GM08714 (cell line): ENCODE measurements at regions not wholly inside any gene's neighbourhood (a gene's known extent, or its start where the extent isn't known, plus 50 kb on each side); places are given as distances from the start of the nearest gene placed in this dataset.
"Not testable (repeated sequence)": the region's sequence is repeated elsewhere in the genome, so short reads cannot be mapped to it uniquely, and the experiment has no call there.

Source experiments
- H3K4me3 ChIP-seq: fragments of 200-500 bp; sonication (Bioruptor generic); 2 replicates; pipeline ENCODE4 v1.5.1; 2014; ENCODE audit warnings: mild to moderate bottlenecking, low read length, inconsistent platforms
- ZNF274 ChIP-seq: IDR thresholded peaks from 2 replicates; pipeline ENCODE4 v1.6.1; 2012; ENCODE audit warnings: mild to moderate bottlenecking, low read depth, low read length

- TF ChIP-seq ZNF274: no peak
- no peak overlapping the region for H3K4me3 ChIP-seq
Observed at GRCh38 chr2:142426064-142426463, 295.2 kb upstream of the LRP1B start.

- TF ChIP-seq ZNF274: no peak
- H3K4me3 ChIP-seq: no peak overlapping the region
Observed at GRCh38 chr2:142425551-142425950, 294.7 kb upstream of the LRP1B start.

- no peak overlapping the region for H3K4me3 ChIP-seq
- no peak for TF ChIP-seq ZNF274
Observed at GRCh38 chr2:142423603-142424002, 292.8 kb upstream of the LRP1B start.

GRCh38 chr2:142422769-142423168, 292.0 kb upstream of the LRP1B start:
- TF ChIP-seq ZNF274: no peak
- no peak overlapping the region for H3K4me3 ChIP-seq

GRCh38 chr2:142422041-142422440, 291.2 kb upstream of the LRP1B start:
- no peak for TF ChIP-seq ZNF274
- H3K4me3 ChIP-seq: no peak overlapping the region

GRCh38 chr2:142418699-142419098, 287.9 kb upstream of the LRP1B start:
- H3K4me3 ChIP-seq: not testable (repeated sequence)

- no peak overlapping the region for H3K4me3 ChIP-seq
- TF ChIP-seq ZNF274: no peak
Observed at GRCh38 chr2:142416996-142417395, 286.2 kb upstream of the LRP1B start.

GRCh38 chr2:142415461-142415860, 284.6 kb upstream of the LRP1B start:
- H3K4me3 ChIP-seq: no peak overlapping the region
- no peak for TF ChIP-seq ZNF274

- no peak for TF ChIP-seq ZNF274
Observed at GRCh38 chr2:142398212-142398611, 267.4 kb upstream of the LRP1B start.

GRCh38 chr2:142395291-142395690, 264.5 kb upstream of the LRP1B start:
- no peak overlapping the region for H3K4me3 ChIP-seq
- no peak for TF ChIP-seq ZNF274

More at GRCh38 chr2:142398212-142398611, 267.4 kb upstream of the LRP1B start:
- H3K4me3 ChIP-seq: no peak overlapping the region

GRCh38 chr2:142380372-142380771, 249.6 kb upstream of the LRP1B start:
- no peak for TF ChIP-seq ZNF274
- no peak overlapping the region for H3K4me3 ChIP-seq

- H3K4me3 ChIP-seq: not testable (repeated sequence)
Observed at GRCh38 chr2:142362069-142362468, 231.3 kb upstream of the LRP1B start.

- no peak overlapping the region for H3K4me3 ChIP-seq
- TF ChIP-seq ZNF274: no peak
Observed at GRCh38 chr2:142347751-142348150, 216.9 kb upstream of the LRP1B start.

GRCh38 chr2:142339261-142339660, 208.4 kb upstream of the LRP1B start:
- no peak for TF ChIP-seq ZNF274

GRCh38 chr2:142332196-142332595, 201.4 kb upstream of the LRP1B start:
- TF ChIP-seq ZNF274: no peak
- H3K4me3 ChIP-seq: no peak overlapping the region

More at GRCh38 chr2:142339261-142339660, 208.4 kb upstream of the LRP1B start:
- no peak overlapping the region for H3K4me3 ChIP-seq

- H3K4me3 ChIP-seq: no peak overlapping the region
- no peak for TF ChIP-seq ZNF274
Observed at GRCh38 chr2:142330458-142330857, 199.6 kb upstream of the LRP1B start.

GRCh38 chr2:142325870-142326269, 195.1 kb upstream of the LRP1B start:
- no peak for TF ChIP-seq ZNF274
- no peak overlapping the region for H3K4me3 ChIP-seq
